ENCODE measurements at regions not wholly inside any gene's neighbourhood (a gene's known extent, or its start where the extent isn't known, plus 50 kb on each side); places are given as distances from the start of the nearest gene placed in this dataset.
A peak's percentile ranks its signal among the peaks of the same experiment; 100 is the strongest.

GRCh38 chrX:2561456-2561855 lies 60.7 kb upstream of the DHRSX start:
- no peak for TF ChIP-seq ZNF37A (tag by site-specific recombination; IDR thresholded peaks at IDR 0.05)
- no peak for TF ChIP-seq MYNN (tag by site-specific recombination; IDR thresholded peaks at IDR 0.05; ENCODE audit: borderline replicate concordance)
- TF ChIP-seq ZBTB6 (tag by site-specific recombination; IDR thresholded peaks at IDR 0.05) = no peak
- TF ChIP-seq ZNF549 (tag by site-specific recombination; IDR thresholded peaks at IDR 0.05) = no peak
- no peak for TF ChIP-seq ZBTB10 (tag by site-specific recombination; IDR thresholded peaks at IDR 0.05)
- TF ChIP-seq GLIS1 (tag by site-specific recombination; IDR thresholded peaks at IDR 0.05) = no peak
- no peak for TF ChIP-seq ZSCAN30 (tag by site-specific recombination; IDR thresholded peaks at IDR 0.05)
- no peak for TF ChIP-seq ZNF529 (tag by site-specific recombination; IDR thresholded peaks at IDR 0.05; ENCODE audit: insufficient replicate concordance)
- TF ChIP-seq ZNF639 (tag by site-specific recombination; IDR thresholded peaks at IDR 0.05) = no peak
- TF ChIP-seq ZNF830 (tag by site-specific recombination; IDR thresholded peaks at IDR 0.05; ENCODE audit: low read depth) = no peak
- TF ChIP-seq ZNF112 (tag by site-specific recombination; IDR thresholded peaks at IDR 0.05) = no peak
- TF ChIP-seq ZNF561 (tag by site-specific recombination; IDR thresholded peaks at IDR 0.05; ENCODE audit: borderline replicate concordance) = no peak
- no peak for TF ChIP-seq ZFHX2 (tag by site-specific recombination; conservative IDR thresholded peaks at IDR 0.05)
- TF ChIP-seq GLI4 (tag by site-specific recombination; IDR thresholded peaks at IDR 0.05) = no peak
- no peak for TF ChIP-seq ZBTB44 (tag by site-specific recombination; IDR thresholded peaks at IDR 0.05)
- TF ChIP-seq ZNF114 (tag by site-specific recombination; IDR thresholded peaks at IDR 0.05) = no peak
- TF ChIP-seq KLF9 (tag by site-specific recombination; IDR thresholded peaks at IDR 0.05; ENCODE audit: low read depth) = no peak
- ChIA-PET CTCF (no interaction called here), POLR2A (no interaction called here)
- Histone ChIP-seq H3K4me1 (ENCODE audit: control insufficient read depth, insufficient read depth, low read length) (peaks cover 3% of the 10 kb centered on the region; the same call in 1 of the 2 replicates), H3K36me3 (ENCODE audit: control insufficient read depth in 2 of 2, insufficient read depth in 1 of 2, low read length in 2 of 2) (no peaks in the 10 kb centered on the region), H3K9me3 (ENCODE audit: control insufficient read depth, insufficient read depth, low read depth, low read length) (no peaks in the 10 kb centered on the region), H3K27ac (ENCODE audit: extremely low read depth, low read depth, low read length) (no peak overlapping the region), H3K4me3 (ENCODE audit: low read depth, low read length) (no peak overlapping the region)

- H3K36me3 ChIP-seq (ENCODE audit: control insufficient read depth in 2 of 2, insufficient read depth in 1 of 2, low read length in 2 of 2) = no peaks in the 10 kb centered on the region
- TF ChIP-seq RBAK (tag by site-specific recombination; IDR thresholded peaks at IDR 0.05) = no peak
- TF ChIP-seq ZNF692 (tag by site-specific recombination; IDR thresholded peaks at IDR 0.05) = no peak
- no peak for TF ChIP-seq ZNF433 (tag by site-specific recombination; IDR thresholded peaks at IDR 0.05; ENCODE audit: low read depth)
- TF ChIP-seq ZNF513 (tag by site-specific recombination; IDR thresholded peaks at IDR 0.05) = no peak
- TF ChIP-seq PRDM6 (tag by site-specific recombination; IDR thresholded peaks at IDR 0.05) = 0 out of 2 replicates have a peak, but pooled peaks have one; percentile 11
- ChIA-PET CTCF (no interaction called here), POLR2A (no interaction called here)
- H3K4me3 ChIP-seq (ENCODE audit: low read depth, low read length) = no peak overlapping the region
- no peaks in the 10 kb centered on the region for H3K9me3 ChIP-seq (ENCODE audit: control insufficient read depth, insufficient read depth, low read depth, low read length)
- no peaks in the 10 kb centered on the region for H3K4me1 ChIP-seq (ENCODE audit: control insufficient read depth, insufficient read depth, low read length)
- H3K27ac ChIP-seq (ENCODE audit: extremely low read depth, low read depth, low read length) = no peak overlapping the region
Observed at GRCh38 chrX:2559124-2559523, 58.3 kb upstream of the DHRSX start.

Measured in HEK293 (cell line).